GM23248 (cell line): ENCODE measurements at regions not wholly inside any gene's neighbourhood (a gene's known extent, or its start where the extent isn't known, plus 50 kb on each side); places are given as distances from the start of the nearest gene placed in this dataset.

Experiments used
- DNase-seq: peaks from one replicate; pipeline ENCODE4 v3.0.0-alpha.2; 2015
- H2AFZ ChIP-seq: fragments of 200-600 bp; sonication (generic); 2 replicates; pipeline ENCODE4 v1.6.1; 2016; ENCODE audit warnings: antibody characterized with exemption
- H3F3A ChIP-seq: fragments of 200-600 bp; sonication (generic); 2 replicates; pipeline ENCODE4 v1.6.1; 2016; ENCODE audit warnings: mild to moderate bottlenecking, antibody characterized with exemption, mixed run types; ENCODE audit not compliant: insufficient read depth
- H3K27ac ChIP-seq: fragments of 200-600 bp; sonication (generic); 2 replicates; pipeline ENCODE4 v1.5.1; 2016; ENCODE audit warnings: mild to moderate bottlenecking
- H3K27me3 ChIP-seq: fragments of 200-600 bp; sonication (generic); replicated peaks from 2 replicates; pipeline ENCODE4 v1.6.1; 2016; ENCODE audit warnings: mild to moderate bottlenecking; ENCODE audit not compliant: insufficient read depth
- H3K36me3 ChIP-seq: fragments of 200-600 bp; sonication (generic); 2 replicates; pipeline ENCODE4 v1.6.1; 2016; ENCODE audit warnings: low read depth, mild to moderate bottlenecking
- H3K4me1 ChIP-seq: fragments of 200-600 bp; sonication (generic); 2 replicates; pipeline ENCODE4 v1.6.1; 2016; ENCODE audit warnings: mild to moderate bottlenecking; ENCODE audit not compliant: insufficient read depth
- H3K4me2 ChIP-seq: fragments of 200-600 bp; sonication (generic); one replicate; pipeline ENCODE4 v1.6.1; 2016; ENCODE audit warnings: mild to moderate bottlenecking; ENCODE audit not compliant: unreplicated experiment
- H3K4me3 ChIP-seq: fragments of 200-600 bp; sonication (generic); 2 replicates; pipeline ENCODE4 v1.5.1; 2016; ENCODE audit warnings: mild to moderate bottlenecking
- H3K79me2 ChIP-seq: fragments of 200-600 bp; sonication (generic); 2 replicates; pipeline ENCODE4 v1.6.1; 2016; ENCODE audit warnings: mild to moderate bottlenecking; ENCODE audit not compliant: insufficient read depth
- H3K9ac ChIP-seq: fragments of 200-600 bp; sonication (generic); 2 replicates; pipeline ENCODE4 v1.6.1; 2016; ENCODE audit warnings: mild to moderate bottlenecking
- H3K9me2 ChIP-seq: fragments of 200-600 bp; sonication (generic); 2 replicates; pipeline ENCODE4 v1.6.1; 2016; ENCODE audit warnings: mixed run types, mild to moderate bottlenecking, moderate library complexity; ENCODE audit not compliant: insufficient read depth
- H3K9me3 ChIP-seq: fragments of 200-600 bp; sonication (generic); one replicate; pipeline ENCODE4 v1.6.1; 2017; ENCODE audit warnings: low read depth
- H4K20me1 ChIP-seq: fragments of 200-600 bp; sonication (generic); 2 replicates; pipeline ENCODE4 v1.6.0; 2016; ENCODE audit not compliant: insufficient read depth
- EZH2 ChIP-seq: fragments of 200-600 bp; sonication (generic); IDR thresholded peaks from 2 replicates; pipeline ENCODE4 v1.6.1; 2018; ENCODE audit warnings: antibody characterized with exemption, mild to moderate bottlenecking; ENCODE audit not compliant: insufficient read depth, poor library complexity, severe bottlenecking
- EZH2phosphoT487 ChIP-seq: fragments of 200-600 bp; sonication (generic); IDR thresholded peaks from 2 replicates; pipeline ENCODE4 v1.6.1; 2018; ENCODE audit warnings: antibody characterized with exemption, moderate library complexity, mild to moderate bottlenecking, low read depth; ENCODE audit not compliant: insufficient read depth
- WGBS, 2 experiments: methylation state at CpG; one replicate each; pipeline ENCODE4 v1.1.6; 2015 to 2017; ENCODE audit warnings: low lambda C conversion rate in 2 of 2, low coverage in 1 of 2; ENCODE audit errors: missing lambda C conversion rate in 2 of 2; 5-methylcytosine and 5-hydroxymethylcytosine counted together
- in situ Hi-C: fragments of 300-500 bp; cut with MboI; formaldehyde crosslinking; loops from 2 replicates; pipeline ENCODE4 v1.15.0; 2020

DNA sequence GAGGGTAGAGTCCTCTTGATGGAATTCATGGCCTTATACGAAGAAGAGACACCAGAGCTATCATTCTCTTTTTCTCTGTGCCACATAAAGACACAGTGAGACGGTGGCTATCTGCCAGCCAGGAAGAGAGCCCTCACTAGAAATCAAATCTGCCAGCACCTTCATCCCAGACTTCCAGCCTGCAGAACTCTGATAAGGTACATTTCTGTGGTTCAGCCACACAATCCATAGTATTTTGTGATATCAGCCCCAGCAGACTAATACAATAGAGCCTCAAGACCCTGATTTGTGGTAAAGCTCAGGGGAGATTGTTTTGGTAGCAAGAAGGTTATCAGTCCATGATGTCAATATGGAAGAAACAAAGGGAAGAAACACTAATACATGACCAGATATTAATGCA is 1213.2 kb downstream of the NLGN4X start:
- WGBS, 2 experiments = 7 to 21% methylated on average over 2 of the region's 2 CpGs
- H3K27me3 ChIP-seq = no peaks in the 10 kb centered on the region
- H3K36me3 ChIP-seq = no peaks in the 10 kb centered on the region
- H3K27ac ChIP-seq = no peak overlapping the region
- no peak overlapping the region for H3K4me2 ChIP-seq
- no peak for TF ChIP-seq EZH2
- no peak for TF ChIP-seq EZH2phosphoT487
- in situ Hi-C loops = no loop called here
- no peak overlapping the region for H3K9ac ChIP-seq
- H3K4me3 ChIP-seq = no peak overlapping the region
- DNase-seq = no peak
- H3K9me3 ChIP-seq = no peaks in the 10 kb centered on the region
- no peaks in the 10 kb centered on the region for H3K9me2 ChIP-seq
- no peaks in the 10 kb centered on the region for H4K20me1 ChIP-seq
- no peaks in the 10 kb centered on the region for H3K4me1 ChIP-seq
- no peak overlapping the region for H2AFZ ChIP-seq
- H3K79me2 ChIP-seq = no peaks in the 10 kb centered on the region
- H3F3A ChIP-seq = no peaks in the 10 kb centered on the region

DNA sequence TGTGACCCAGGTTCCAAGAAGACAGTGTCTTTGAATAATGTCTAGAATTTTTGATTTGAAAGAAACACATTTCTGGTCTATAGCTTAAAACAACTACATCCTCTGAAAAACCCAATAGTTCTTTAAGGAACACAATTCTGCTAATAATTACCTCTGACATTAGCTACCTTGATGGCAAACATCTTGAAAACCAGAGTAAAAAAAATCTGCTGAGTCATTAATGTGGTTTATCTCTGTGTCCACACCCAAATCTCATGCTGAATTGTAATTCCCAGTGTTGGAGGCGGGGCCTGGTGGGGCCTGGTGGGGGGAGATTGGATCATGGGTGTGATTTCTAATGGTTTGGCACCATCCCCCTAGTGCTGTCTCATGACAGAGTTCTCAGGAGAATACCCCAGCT is 1233.8 kb downstream of the NLGN4X start:
- no peaks in the 10 kb centered on the region for H3K79me2 ChIP-seq

DNA sequence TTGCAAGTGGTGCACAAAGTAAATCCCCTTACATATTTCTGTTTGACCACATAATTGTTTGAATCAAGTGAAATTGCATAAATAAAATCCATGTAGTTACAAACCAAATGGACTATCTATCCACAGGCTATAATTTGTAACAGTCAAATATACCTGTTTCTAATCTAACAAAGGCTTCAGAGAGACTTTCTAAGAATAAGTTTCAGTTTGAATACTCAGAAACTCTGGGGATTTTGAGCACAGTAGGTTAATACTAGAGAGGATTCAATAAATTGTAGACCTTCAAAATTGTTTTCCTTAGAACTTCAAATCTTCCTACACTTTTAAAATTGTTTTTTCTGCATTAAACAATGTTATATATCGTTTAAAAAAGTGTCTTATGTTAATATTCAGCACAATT is 1250.1 kb downstream of the NLGN4X start:
- Histone ChIP-seq H3K9me3 (no peaks in the 10 kb centered on the region), H3K9ac (no peak overlapping the region), H3K9me2 (no peaks in the 10 kb centered on the region), H3K27ac (no peak overlapping the region), H3K27me3 (no peaks in the 10 kb centered on the region), H2AFZ (no peak overlapping the region), H3K4me2 (no peak overlapping the region), H3K36me3 (no peaks in the 10 kb centered on the region), H3K4me1 (no peaks in the 10 kb centered on the region), H3K4me3 (no peak overlapping the region), H3K79me2 (no peaks in the 10 kb centered on the region), H3F3A (no peaks in the 10 kb centered on the region), H4K20me1 (no peaks in the 10 kb centered on the region)
- in situ Hi-C loops = no loop called here
- no peak for DNase-seq
- WGBS, 2 experiments = 3 to 6% methylated on average over 1 of the region's 1 CpG
- no peak for TF ChIP-seq EZH2
- no peak for TF ChIP-seq EZH2phosphoT487

More for the DNA sequence above, 1233.8 kb downstream of the NLGN4X start:
- no peak overlapping the region for H3K4me3 ChIP-seq
- H3K36me3 ChIP-seq = no peaks in the 10 kb centered on the region
- no peaks in the 10 kb centered on the region for H3K4me1 ChIP-seq
- H3K9ac ChIP-seq = no peak overlapping the region
- H3F3A ChIP-seq = no peaks in the 10 kb centered on the region
- no peak for TF ChIP-seq EZH2
- TF ChIP-seq EZH2phosphoT487 = no peak
- H4K20me1 ChIP-seq = no peaks in the 10 kb centered on the region
- in situ Hi-C loops = no loop called here
- H3K27ac ChIP-seq = no peak overlapping the region
- no peaks in the 10 kb centered on the region for H3K27me3 ChIP-seq
- H3K9me3 ChIP-seq = no peaks in the 10 kb centered on the region
- no peak overlapping the region for H3K4me2 ChIP-seq
- H2AFZ ChIP-seq = no peak overlapping the region
- H3K9me2 ChIP-seq = no peaks in the 10 kb centered on the region
- 0 to 38% methylated on average over 1 of the region's 1 CpG for WGBS, 2 experiments
- no peak for DNase-seq

DNA sequence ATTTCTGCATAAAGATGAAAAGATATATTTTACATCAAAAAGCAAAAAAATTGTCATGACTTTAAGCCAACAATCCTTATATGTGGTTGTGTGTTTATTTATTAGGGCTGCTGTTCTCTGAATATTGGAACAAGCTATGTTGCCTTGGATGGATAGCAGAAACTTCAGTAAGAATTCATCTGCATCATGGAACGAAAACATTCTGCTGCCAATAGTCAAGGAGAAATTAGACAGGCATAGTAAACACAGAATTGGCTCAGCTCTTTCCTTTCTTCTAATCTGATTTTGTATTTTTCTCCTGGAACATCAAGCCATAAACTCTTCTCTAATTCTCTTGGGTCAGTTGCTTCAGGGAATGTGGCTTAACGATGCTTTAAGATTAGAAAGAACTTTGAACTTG is 1257.0 kb downstream of the NLGN4X start:
- Histone ChIP-seq H4K20me1 (no peaks in the 10 kb centered on the region), H3K9me3 (no peaks in the 10 kb centered on the region), H3K4me1 (no peaks in the 10 kb centered on the region), H3K4me3 (no peak overlapping the region), H3K9me2 (no peaks in the 10 kb centered on the region), H3K27ac (no peak overlapping the region), H3K79me2 (no peaks in the 10 kb centered on the region), H3F3A (no peaks in the 10 kb centered on the region), H3K36me3 (no peaks in the 10 kb centered on the region), H3K9ac (no peak overlapping the region), H3K4me2 (no peak overlapping the region), H2AFZ (no peak overlapping the region), H3K27me3 (no peaks in the 10 kb centered on the region)
- whole genome bisulfite sequencing, 2 experiments = 0 to 4% methylated on average over 2 of the region's 2 CpGs
- no peak for DNase-seq
- TF ChIP-seq EZH2 = no peak
- TF ChIP-seq EZH2phosphoT487 = no peak
- in situ Hi-C loops = no loop called here

DNA sequence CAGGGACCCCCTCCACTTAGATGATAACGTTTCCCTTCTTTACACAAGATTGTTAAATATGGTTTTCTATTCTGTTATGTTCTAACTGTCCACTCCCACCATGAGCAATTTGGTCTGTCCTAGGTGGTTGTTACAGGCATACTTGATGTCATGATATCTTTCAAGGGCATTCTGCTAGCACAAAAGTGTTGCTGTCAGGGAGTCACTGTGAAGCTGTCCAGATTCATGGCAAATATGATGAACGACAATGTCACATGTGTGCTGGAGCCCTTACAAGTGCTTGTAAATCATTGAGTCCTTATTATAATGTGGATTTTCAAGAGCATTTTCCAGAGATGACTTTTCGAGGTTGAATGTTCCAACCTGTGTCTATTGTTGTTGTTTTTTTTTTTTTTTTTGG is 1250.7 kb upstream of the PRKX start:
- Histone ChIP-seq H3K79me2 (no peaks in the 10 kb centered on the region), H3K9ac (no peak overlapping the region), H3K4me3 (no peak overlapping the region), H3K36me3 (no peaks in the 10 kb centered on the region), H3K4me2 (no peak overlapping the region), H3K27me3 (no peaks in the 10 kb centered on the region), H3K9me3 (no peaks in the 10 kb centered on the region), H3K4me1 (no peaks in the 10 kb centered on the region), H4K20me1 (no peaks in the 10 kb centered on the region), H3K27ac (no peak overlapping the region), H3K9me2 (no peaks in the 10 kb centered on the region), H2AFZ (no peak overlapping the region), H3F3A (no peaks in the 10 kb centered on the region)
- TF ChIP-seq EZH2phosphoT487 (no peak), EZH2 (no peak)
- 0% methylated on average over 3 of the region's 3 CpGs for WGBS, 2 experiments
- in situ Hi-C loops = no loop called here
- no peak for DNase-seq
